ENCODE measurements at regions not wholly inside any gene's neighbourhood (a gene's known extent, or its start where the extent isn't known, plus 50 kb on each side); places are given as distances from the start of the nearest gene placed in this dataset.

GRCh38 chr10:21421794-21422193, 103.7 kb downstream of the SKIDA1 start (continued):
- TF ChIP-seq CHD7 (IDR thresholded peaks at IDR 0.05; ENCODE audit: insufficient replicate concordance, low read length) (no peak), SRF (IDR thresholded peaks at IDR 0.05; ENCODE audit: low read depth, low read length) (no peak), NRF1 (IDR thresholded peaks at IDR 0.05; ENCODE audit: low read depth, low read length) (no peak), CHD2 (IDR thresholded peaks at IDR 0.05; ENCODE audit: low read length) (no peak)
